ENCODE measurements at regions not wholly inside any gene's neighbourhood (a gene's known extent, or its start where the extent isn't known, plus 50 kb on each side); places are given as distances from the start of the nearest gene placed in this dataset.

GRCh38 chr2:75936311-75936710, 225.6 kb upstream of the GCFC2 start:
- DNase-seq (ENCODE audit: extremely low read depth, low read depth) = no peak
- TF ChIP-seq, protein P1, sequence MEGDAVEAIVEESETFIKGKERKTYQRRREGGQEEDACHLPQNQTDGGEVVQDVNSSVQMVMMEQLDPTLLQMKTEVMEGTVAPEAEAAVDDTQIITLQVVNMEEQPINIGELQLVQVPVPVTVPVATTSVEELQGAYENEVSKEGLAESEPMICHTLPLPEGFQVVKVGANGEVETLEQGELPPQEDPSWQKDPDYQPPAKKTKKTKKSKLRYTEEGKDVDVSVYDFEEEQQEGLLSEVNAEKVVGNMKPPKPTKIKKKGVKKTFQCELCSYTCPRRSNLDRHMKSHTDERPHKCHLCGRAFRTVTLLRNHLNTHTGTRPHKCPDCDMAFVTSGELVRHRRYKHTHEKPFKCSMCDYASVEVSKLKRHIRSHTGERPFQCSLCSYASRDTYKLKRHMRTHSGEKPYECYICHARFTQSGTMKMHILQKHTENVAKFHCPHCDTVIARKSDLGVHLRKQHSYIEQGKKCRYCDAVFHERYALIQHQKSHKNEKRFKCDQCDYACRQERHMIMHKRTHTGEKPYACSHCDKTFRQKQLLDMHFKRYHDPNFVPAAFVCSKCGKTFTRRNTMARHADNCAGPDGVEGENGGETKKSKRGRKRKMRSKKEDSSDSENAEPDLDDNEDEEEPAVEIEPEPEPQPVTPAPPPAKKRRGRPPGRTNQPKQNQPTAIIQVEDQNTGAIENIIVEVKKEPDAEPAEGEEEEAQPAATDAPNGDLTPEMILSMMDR (IDR thresholded peaks at IDR 0.05; ENCODE audit: low read depth, low read length) = no peak

- DNase-seq (ENCODE audit: extremely low read depth, low read depth) = no peak
- TF ChIP-seq, protein P1 (IDR thresholded peaks at IDR 0.05; ENCODE audit: low read depth, low read length) = no peak
Measured at GRCh38 chr2:75932996-75933395, 222.3 kb upstream of the GCFC2 start.

- DNase-seq (ENCODE audit: extremely low read depth, low read depth) = no peak
- TF ChIP-seq, protein P1 (IDR thresholded peaks at IDR 0.05; ENCODE audit: low read depth, low read length) = no peak
Measured at GRCh38 chr2:75928093-75928492, 217.4 kb upstream of the GCFC2 start.

GRCh38 chr2:75925331-75926024, 214.8 kb upstream of the GCFC2 start:
- DNase-seq (ENCODE audit: extremely low read depth, low read depth) = no peak
- TF ChIP-seq, protein P1 (IDR thresholded peaks at IDR 0.05; ENCODE audit: low read depth, low read length) = no peak

- TF ChIP-seq, protein P1 (IDR thresholded peaks at IDR 0.05; ENCODE audit: low read depth, low read length) = no peak
- DNase-seq (ENCODE audit: extremely low read depth, low read depth) = no peak
Measured at GRCh38 chr2:75922191-75922590, 211.5 kb upstream of the GCFC2 start.

DNA sequence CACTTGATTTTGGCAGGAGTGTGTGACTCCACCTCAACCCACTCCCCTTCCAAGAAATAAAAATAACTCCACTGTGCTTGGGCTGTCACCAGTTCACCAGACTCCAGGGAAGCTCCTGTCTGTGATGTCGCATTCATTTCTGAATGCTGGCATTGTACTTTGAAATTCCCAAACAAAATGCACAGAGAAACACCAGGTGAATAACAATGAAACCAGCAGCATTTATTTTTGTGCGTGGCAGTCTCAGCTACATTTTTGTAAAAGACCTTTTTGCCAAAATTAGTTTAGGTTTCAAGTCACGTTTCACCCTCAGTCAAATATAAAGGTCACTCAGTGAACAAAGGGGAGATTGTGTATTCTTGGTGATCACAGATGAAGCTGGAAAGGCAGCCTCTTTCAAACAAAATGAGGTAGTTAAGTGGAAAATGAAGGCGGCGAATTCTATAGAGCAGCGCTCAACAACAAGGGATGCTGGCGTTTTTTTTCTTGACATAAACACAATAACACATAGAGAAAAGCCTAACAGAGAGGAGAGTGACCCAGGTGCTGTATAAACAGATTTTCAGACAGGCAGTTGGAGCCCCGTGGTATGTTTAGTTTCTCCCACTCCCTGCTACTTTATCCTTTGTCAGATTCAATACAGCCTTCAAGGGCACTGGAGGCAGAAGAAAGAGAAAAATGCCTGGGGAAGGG, 210.3 kb upstream of the GCFC2 start:
- TF ChIP-seq, protein P1 (IDR thresholded peaks at IDR 0.05; ENCODE audit: low read depth, low read length) = no peak
- DNase-seq (ENCODE audit: extremely low read depth, low read depth) = no peak

- TF ChIP-seq, protein P1 (IDR thresholded peaks at IDR 0.05; ENCODE audit: low read depth, low read length) = no peak
- DNase-seq (ENCODE audit: extremely low read depth, low read depth) = no peak
Measured at GRCh38 chr2:75915851-75916634, 205.3 kb upstream of the GCFC2 start.
